ENCODE measurements at regions not wholly inside any gene's neighbourhood (a gene's known extent, or its start where the extent isn't known, plus 50 kb on each side); places are given as distances from the start of the nearest gene placed in this dataset.

DNA sequence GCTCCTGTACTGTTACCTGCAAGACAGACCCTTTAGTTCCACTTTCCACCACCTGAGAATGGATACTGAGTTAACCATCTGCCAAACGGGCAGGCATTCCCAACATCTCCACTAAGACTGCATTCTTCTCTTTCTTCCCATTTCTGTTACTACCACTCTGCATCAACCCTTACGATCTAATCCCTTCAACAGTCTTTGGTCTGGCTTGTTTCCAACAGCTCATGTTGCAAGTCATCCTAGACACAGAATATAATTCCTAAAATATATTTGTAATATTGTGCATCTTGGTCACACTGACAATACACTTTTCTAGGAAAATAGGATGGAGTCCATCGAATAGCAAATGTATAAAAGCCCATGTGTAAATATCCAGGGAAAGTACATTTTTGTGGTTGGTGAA lies 166.7 kb downstream of the SIPA1L2 start:
- TF ChIP-seq, protein P1, sequence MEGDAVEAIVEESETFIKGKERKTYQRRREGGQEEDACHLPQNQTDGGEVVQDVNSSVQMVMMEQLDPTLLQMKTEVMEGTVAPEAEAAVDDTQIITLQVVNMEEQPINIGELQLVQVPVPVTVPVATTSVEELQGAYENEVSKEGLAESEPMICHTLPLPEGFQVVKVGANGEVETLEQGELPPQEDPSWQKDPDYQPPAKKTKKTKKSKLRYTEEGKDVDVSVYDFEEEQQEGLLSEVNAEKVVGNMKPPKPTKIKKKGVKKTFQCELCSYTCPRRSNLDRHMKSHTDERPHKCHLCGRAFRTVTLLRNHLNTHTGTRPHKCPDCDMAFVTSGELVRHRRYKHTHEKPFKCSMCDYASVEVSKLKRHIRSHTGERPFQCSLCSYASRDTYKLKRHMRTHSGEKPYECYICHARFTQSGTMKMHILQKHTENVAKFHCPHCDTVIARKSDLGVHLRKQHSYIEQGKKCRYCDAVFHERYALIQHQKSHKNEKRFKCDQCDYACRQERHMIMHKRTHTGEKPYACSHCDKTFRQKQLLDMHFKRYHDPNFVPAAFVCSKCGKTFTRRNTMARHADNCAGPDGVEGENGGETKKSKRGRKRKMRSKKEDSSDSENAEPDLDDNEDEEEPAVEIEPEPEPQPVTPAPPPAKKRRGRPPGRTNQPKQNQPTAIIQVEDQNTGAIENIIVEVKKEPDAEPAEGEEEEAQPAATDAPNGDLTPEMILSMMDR (IDR thresholded peaks at IDR 0.05), result no peak
- no peak for TF ChIP-seq EZH2phosphoT487 (IDR thresholded peaks at IDR 0.05)
